ENCODE measurements at regions not wholly inside any gene's neighbourhood (a gene's known extent, or its start where the extent isn't known, plus 50 kb on each side); places are given as distances from the start of the nearest gene placed in this dataset.

DNA sequence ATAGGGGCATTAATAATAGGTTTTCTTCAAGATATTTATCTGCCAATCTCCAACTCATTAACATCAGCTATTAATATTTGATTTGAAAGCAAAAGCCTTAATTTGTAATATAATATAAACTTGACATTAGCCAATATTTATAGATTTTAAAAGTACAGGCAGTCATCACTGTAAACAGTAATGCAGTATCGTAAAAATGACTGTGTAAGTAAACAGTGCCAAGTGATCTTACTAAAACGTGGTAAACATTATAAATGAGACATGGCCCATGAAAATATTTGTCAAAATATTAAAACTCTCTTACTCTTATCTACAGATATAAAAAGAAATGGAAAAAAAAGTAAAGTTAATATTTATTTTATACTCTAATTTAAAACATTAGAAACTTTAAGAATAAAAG is 101.6 kb upstream of the EPHA6 start:
- Histone ChIP-seq H3K4me3 (ENCODE audit: low read length) (no peak overlapping the region), H3K27me3 (ENCODE audit: control insufficient read depth in 1 of 2, insufficient read depth in 2 of 2, low read length in 2 of 2) (no peaks in the 10 kb centered on the region), H3K4me1 (ENCODE audit: insufficient read depth, low read length) (no peaks in the 10 kb centered on the region), H3K27ac (ENCODE audit: low read depth in 1 of 2, low read length in 2 of 2) (no peak overlapping the region), H3K36me3 (ENCODE audit: insufficient read depth, low read length) (no peaks in the 10 kb centered on the region), H3K9me3 (ENCODE audit: control insufficient read depth in 1 of 2, insufficient read depth in 1 of 2, low read length in 2 of 2) (no peaks in the 10 kb centered on the region)
- Mint-ChIP-seq H3K9me3 (peaks cover 5% of the 10 kb centered on the region), H3K4me3 (no peak overlapping the region), H3K4me1 (ENCODE audit: low read depth) (no peaks in the 10 kb centered on the region), H3K36me3 (ENCODE audit: low read depth) (no peaks in the 10 kb centered on the region), H3K27me3 (no peaks in the 10 kb centered on the region), H3K27ac (no peak overlapping the region)
- ATAC-seq (ENCODE audit: poor library complexity) (no peak), DNase-seq (no peak)
- intact Hi-C loops (cut with DNase I, micrococcal nuclease): no loop called here
- ChIA-PET POLR2A (no interaction called here), CTCF (no interaction called here)
- TF ChIP-seq, protein P1, sequence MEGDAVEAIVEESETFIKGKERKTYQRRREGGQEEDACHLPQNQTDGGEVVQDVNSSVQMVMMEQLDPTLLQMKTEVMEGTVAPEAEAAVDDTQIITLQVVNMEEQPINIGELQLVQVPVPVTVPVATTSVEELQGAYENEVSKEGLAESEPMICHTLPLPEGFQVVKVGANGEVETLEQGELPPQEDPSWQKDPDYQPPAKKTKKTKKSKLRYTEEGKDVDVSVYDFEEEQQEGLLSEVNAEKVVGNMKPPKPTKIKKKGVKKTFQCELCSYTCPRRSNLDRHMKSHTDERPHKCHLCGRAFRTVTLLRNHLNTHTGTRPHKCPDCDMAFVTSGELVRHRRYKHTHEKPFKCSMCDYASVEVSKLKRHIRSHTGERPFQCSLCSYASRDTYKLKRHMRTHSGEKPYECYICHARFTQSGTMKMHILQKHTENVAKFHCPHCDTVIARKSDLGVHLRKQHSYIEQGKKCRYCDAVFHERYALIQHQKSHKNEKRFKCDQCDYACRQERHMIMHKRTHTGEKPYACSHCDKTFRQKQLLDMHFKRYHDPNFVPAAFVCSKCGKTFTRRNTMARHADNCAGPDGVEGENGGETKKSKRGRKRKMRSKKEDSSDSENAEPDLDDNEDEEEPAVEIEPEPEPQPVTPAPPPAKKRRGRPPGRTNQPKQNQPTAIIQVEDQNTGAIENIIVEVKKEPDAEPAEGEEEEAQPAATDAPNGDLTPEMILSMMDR (IDR thresholded peaks at IDR 0.05): no peak

DNA sequence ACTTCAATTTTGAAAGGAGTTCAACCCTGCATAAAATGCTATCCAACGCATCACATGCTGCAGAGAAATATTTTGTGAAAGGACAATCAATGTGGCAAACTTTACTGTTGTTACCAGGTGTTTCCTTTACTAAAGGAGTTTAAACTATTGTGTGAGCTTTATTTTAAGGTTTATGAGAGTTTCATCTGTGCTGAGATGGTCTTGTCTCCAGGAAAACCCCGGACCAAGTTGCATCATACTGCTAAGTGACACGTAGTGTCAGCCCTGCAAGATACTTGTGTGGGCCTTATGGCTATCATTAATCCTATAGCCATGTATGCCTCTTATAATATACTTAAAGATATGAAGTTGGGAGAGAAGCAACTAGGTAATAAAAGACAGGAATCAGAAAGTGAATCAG is 94.5 kb upstream of the EPHA6 start:
- TF ChIP-seq, protein P1 (IDR thresholded peaks at IDR 0.05): no peak
- no peak for DNase-seq
- Mint-ChIP-seq H3K36me3 (ENCODE audit: low read depth) (no peaks in the 10 kb centered on the region), H3K9me3 (peaks cover 9% of the 10 kb centered on the region), H3K4me1 (ENCODE audit: low read depth) (no peaks in the 10 kb centered on the region), H3K27ac (no peak overlapping the region), H3K4me3 (no peak overlapping the region), H3K27me3 (no peaks in the 10 kb centered on the region)
- Histone ChIP-seq H3K27ac (ENCODE audit: low read depth in 1 of 2, low read length in 2 of 2) (no peak overlapping the region), H3K9me3 (ENCODE audit: control insufficient read depth in 1 of 2, insufficient read depth in 1 of 2, low read length in 2 of 2) (no peaks in the 10 kb centered on the region), H3K4me3 (ENCODE audit: low read length) (no peak overlapping the region), H3K4me1 (ENCODE audit: insufficient read depth, low read length) (no peaks in the 10 kb centered on the region), H3K27me3 (ENCODE audit: control insufficient read depth in 1 of 2, insufficient read depth in 2 of 2, low read length in 2 of 2) (no peaks in the 10 kb centered on the region), H3K36me3 (ENCODE audit: insufficient read depth, low read length) (no peaks in the 10 kb centered on the region)
- intact Hi-C loops (cut with DNase I, micrococcal nuclease): no loop called here
- CTCF ChIA-PET: no interaction called here
- ATAC-seq (ENCODE audit: poor library complexity): no peak
- POLR2A ChIA-PET: no interaction called here

DNA sequence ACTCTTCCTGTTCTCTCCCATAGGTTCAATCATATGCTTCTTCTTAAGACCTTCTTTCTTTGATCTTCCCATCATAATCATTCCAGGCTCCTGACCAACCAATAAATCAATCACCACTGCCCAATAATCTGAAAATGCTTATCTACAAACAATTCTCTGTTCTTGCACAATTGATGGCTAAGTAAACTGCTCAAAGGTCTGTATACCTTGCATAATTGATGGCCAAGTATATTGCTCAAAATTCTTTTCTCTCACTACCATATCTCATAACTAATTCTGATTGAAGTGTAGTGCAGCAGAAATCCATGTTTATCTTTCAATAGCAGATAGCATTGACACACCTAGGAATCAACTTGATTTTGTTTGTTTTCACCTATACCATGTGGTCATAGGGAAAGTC is 83.4 kb upstream of the EPHA6 start:
- intact Hi-C loops (cut with DNase I, micrococcal nuclease): no loop called here
- POLR2A ChIA-PET: no interaction called here
- H3K4me3 ChIP-seq (ENCODE audit: low read length): no peak overlapping the region
- Mint-ChIP-seq H3K27ac (no peak overlapping the region), H3K4me3 (no peak overlapping the region), H3K27me3 (no peaks in the 10 kb centered on the region), H3K4me1 (ENCODE audit: low read depth) (no peaks in the 10 kb centered on the region), H3K9me3 (peaks cover 5% of the 10 kb centered on the region), H3K36me3 (ENCODE audit: low read depth) (no peaks in the 10 kb centered on the region)
- DNase-seq: no peak
- no peaks in the 10 kb centered on the region for H3K36me3 ChIP-seq (ENCODE audit: insufficient read depth, low read length)
- CTCF ChIA-PET: no interaction called here
- no peak for ATAC-seq (ENCODE audit: poor library complexity)
- TF ChIP-seq, protein P1 (IDR thresholded peaks at IDR 0.05): no peak
- no peaks in the 10 kb centered on the region for H3K4me1 ChIP-seq (ENCODE audit: insufficient read depth, low read length)
- no peak overlapping the region for H3K27ac ChIP-seq (ENCODE audit: low read depth in 1 of 2, low read length in 2 of 2)
- H3K27me3 ChIP-seq (ENCODE audit: control insufficient read depth in 1 of 2, insufficient read depth in 2 of 2, low read length in 2 of 2): no peaks in the 10 kb centered on the region
- no peaks in the 10 kb centered on the region for H3K9me3 ChIP-seq (ENCODE audit: control insufficient read depth in 1 of 2, insufficient read depth in 1 of 2, low read length in 2 of 2)

Data from CD4-positive, alpha-beta T cell (primary cell).